ENCODE measurements at regions not wholly inside any gene's neighbourhood (a gene's known extent, or its start where the extent isn't known, plus 50 kb on each side); places are given as distances from the start of the nearest gene placed in this dataset.
"Not testable (repeated sequence)": the region's sequence is repeated elsewhere in the genome, so short reads cannot be mapped to it uniquely, and the experiment has no call there.

GRCh38 chr17:36851250-36851649, 86.0 kb upstream of the LHX1 start:
- Mint-ChIP-seq H3K27me3 (ENCODE audit: low read depth in 3 of 3) (peaks cover 6 to 22% (median 8%) of the 10 kb centered on the region in 3 donors), H3K27ac (no peak overlapping the region), H3K4me1 (peaks cover 2% of the 10 kb centered on the region), H3K36me3 (no peaks in the 10 kb centered on the region), H3K9me3 (peaks cover 0 to 3% (median 0%) of the 10 kb centered on the region in 7 donors), H3K4me3 (no peak overlapping the region)
- no peaks in the 10 kb centered on the region for H3K36me3 ChIP-seq (replicated peaks in 1 of 2; ENCODE audit: control insufficient read depth in 1 of 2, insufficient read depth in 2 of 2, low read length in 2 of 2)
- intact Hi-C loops (cut with micrococcal nuclease): no loop called here
- peaks cover 0 to 6% of the 10 kb centered on the region in 2 donors for H3K27me3 ChIP-seq (ENCODE audit: control insufficient read depth in 2 of 2, insufficient read depth in 2 of 2, low read length in 2 of 2)
- H3K4me2 ChIP-seq (replicated peaks; ENCODE audit: extremely low read depth, low read length, poor library complexity, severe bottlenecking): no peak overlapping the region
- WGBS (ENCODE audit: insufficient coverage): 100% methylated on average over 1 of the region's 7 CpGs
- no peaks in the 10 kb centered on the region for H3K4me1 ChIP-seq (ENCODE audit: control insufficient read depth in 1 of 2, insufficient read depth in 2 of 2, low read length in 2 of 2)
- H3K9me3 ChIP-seq (replicated peaks in 1 of 2; ENCODE audit: control insufficient read depth in 1 of 2, insufficient read depth in 1 of 2, low read length in 2 of 2): no peaks in the 10 kb centered on the region
- H3K9ac ChIP-seq (ENCODE audit: insufficient read depth, low read length, poor library complexity, severe bottlenecking): no peak overlapping the region
- H4K20me1 ChIP-seq (ENCODE audit: insufficient read depth, low read length): no peaks in the 10 kb centered on the region
- no peaks in the 10 kb centered on the region for H3K79me2 ChIP-seq (ENCODE audit: insufficient read depth, low read length)
- no peak overlapping the region for H2AFZ ChIP-seq (ENCODE audit: insufficient read depth, low read depth, low read length, poor library complexity, severe bottlenecking)
- H3K4me3 ChIP-seq (replicated peaks in 1 of 3; ENCODE audit: low read depth in 2 of 3, low read length in 3 of 3): no peak overlapping the region
- DNase-seq: no peak
- no peak for TF ChIP-seq CTCF (IDR thresholded peaks at IDR 0.05)
- no peak overlapping the region for H3K27ac ChIP-seq (ENCODE audit: low read depth in 1 of 2, low read length in 2 of 2)

- H3K4me1 Mint-ChIP-seq; H3K4me2 ChIP-seq (replicated peaks; ENCODE audit: extremely low read depth, low read length, poor library complexity, severe bottlenecking); H3K9ac ChIP-seq (ENCODE audit: insufficient read depth, low read length, poor library complexity, severe bottlenecking); H4K20me1 ChIP-seq (ENCODE audit: insufficient read depth, low read length); H3K36me3 ChIP-seq (replicated peaks in 1 of 2; ENCODE audit: control insufficient read depth in 1 of 2, insufficient read depth in 2 of 2, low read length in 2 of 2); H3K27ac Mint-ChIP-seq; H3K4me1 ChIP-seq (ENCODE audit: control insufficient read depth in 1 of 2, insufficient read depth in 2 of 2, low read length in 2 of 2); H3K9me3 ChIP-seq (replicated peaks in 1 of 2; ENCODE audit: control insufficient read depth in 1 of 2, insufficient read depth in 1 of 2, low read length in 2 of 2); H3K27me3 ChIP-seq (ENCODE audit: control insufficient read depth in 2 of 2, insufficient read depth in 2 of 2, low read length in 2 of 2); H3K79me2 ChIP-seq (ENCODE audit: insufficient read depth, low read length); DNase-seq; intact Hi-C loops (cut with micrococcal nuclease); H3K27ac ChIP-seq (ENCODE audit: low read depth in 1 of 2, low read length in 2 of 2); H2AFZ ChIP-seq (ENCODE audit: insufficient read depth, low read depth, low read length, poor library complexity, severe bottlenecking); H3K4me3 Mint-ChIP-seq; H3K9me3 Mint-ChIP-seq; H3K4me3 ChIP-seq (replicated peaks in 1 of 3; ENCODE audit: low read depth in 2 of 3, low read length in 3 of 3); H3K36me3 Mint-ChIP-seq: not testable (repeated sequence)
- WGBS (ENCODE audit: insufficient coverage): no CpG with 5 or more reads among the region's 1 CpG
- H3K27me3 Mint-ChIP-seq (ENCODE audit: low read depth in 3 of 3): peaks cover 4 to 20% (median 6%) of the 10 kb centered on the region in 3 donors
These were observed 84.8 kb upstream of the LHX1 start for GRCh38 chr17:36852478-36852877.
